HG03442 (cell line): ENCODE measurements at regions not wholly inside any gene's neighbourhood (a gene's known extent, or its start where the extent isn't known, plus 50 kb on each side); places are given as distances from the start of the nearest gene placed in this dataset.

Source experiments
- ATAC-seq: cut with Tn5 transposase; IDR thresholded peaks from one replicate; pipeline ENCODE4 v1.9.1; 2021; ENCODE audit warnings: mild to moderate bottlenecking, moderate library complexity; ENCODE audit not compliant: unreplicated experiment

- ATAC-seq, result no peak
Observed at GRCh38 chr13:34764246-34764645, 177.8 kb upstream of the NBEA start.

GRCh38 chr13:34765446-34766180 lies 176.5 kb upstream of the NBEA start:
- no peak for ATAC-seq

DNA sequence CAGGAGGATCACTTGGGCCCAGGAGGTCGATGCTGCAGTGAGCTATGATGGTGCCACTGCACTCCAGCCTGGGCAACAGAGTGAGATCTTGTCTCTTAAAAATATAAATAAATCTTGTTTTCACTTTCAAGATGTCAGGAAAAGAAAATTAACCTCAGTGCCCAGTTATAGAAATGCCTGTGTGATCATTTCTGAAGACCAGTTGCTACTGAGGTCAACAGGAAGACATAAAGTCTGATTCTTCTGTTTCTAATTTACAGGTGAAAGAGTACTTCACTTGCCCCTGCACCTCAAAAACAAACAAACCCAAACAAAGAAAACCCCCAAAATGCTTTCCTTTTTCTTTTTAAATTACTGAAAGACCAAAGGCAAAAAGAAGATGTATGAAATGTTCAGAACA lies 174.3 kb upstream of the NBEA start:
- ATAC-seq, result no peak

DNA sequence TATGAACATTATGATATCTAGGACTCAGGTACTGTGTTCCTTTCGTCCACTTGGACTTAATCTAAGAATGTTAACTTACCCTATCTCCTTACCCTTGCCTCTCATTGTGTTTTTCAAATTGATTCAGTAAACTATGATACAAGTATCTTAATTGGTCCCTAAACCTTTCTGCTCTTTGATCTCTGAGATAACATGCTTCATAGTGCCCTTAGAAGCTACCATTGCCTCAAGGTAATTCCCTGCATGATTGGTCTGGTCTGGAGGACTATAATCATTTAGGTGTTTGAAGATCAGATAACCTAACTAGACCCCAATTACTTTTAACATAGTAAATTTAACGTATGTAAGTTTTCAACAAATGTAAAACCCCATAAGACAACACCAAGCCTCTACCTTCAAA lies 169.9 kb upstream of the NBEA start:
- ATAC-seq, result no peak

DNA sequence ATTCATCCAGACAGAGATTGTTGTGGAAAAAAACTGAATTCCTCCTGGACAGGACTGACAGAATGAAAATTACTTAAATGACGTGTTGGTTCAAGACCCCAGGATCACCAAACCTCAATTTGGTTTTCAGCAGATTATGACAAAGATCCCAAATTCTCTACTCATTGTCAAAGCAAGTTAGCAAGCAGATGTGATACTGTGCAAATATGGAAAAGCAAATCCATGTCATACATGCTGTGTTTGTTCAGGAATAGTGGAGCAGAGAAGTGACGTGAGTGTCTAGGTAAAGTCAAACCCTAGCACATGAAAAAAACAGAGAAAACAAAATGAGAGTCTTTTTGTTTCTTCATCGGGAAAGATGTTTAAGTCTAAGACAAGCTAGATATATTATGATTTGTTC lies 169.2 kb upstream of the NBEA start:
- no peak for ATAC-seq

DNA sequence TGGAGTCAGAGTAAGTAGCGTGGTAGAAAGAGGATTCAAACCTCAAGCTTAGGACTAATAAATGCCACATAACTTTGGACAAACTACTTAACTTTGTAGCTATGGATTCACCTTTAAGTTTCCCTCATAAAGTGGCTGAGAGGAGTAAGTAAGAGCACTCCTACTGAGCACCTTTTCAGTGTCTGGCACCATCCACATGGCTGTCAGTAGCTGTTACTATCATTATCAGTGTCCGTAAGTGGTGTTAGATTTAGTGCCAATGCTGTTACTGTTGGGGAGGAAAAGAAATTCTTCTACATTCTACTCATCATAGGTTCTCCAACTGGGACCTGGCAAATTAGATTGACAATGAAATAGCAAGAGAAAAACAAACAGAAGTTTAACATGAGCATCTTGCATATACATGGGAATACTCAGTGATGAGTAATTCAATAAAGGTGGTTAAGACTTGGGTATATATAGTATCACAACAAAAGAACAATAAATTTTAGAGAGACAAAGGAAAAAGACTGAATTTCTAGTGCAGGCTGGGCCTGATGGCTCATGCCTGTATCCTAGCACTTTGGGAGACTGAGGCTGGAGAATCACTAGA lies 165.6 kb upstream of the NBEA start:
- ATAC-seq, result no peak

- ATAC-seq, result no peak
Observed at GRCh38 chr13:34777089-34777913, 164.8 kb upstream of the NBEA start.

- no peak for ATAC-seq
Observed at GRCh38 chr13:34777914-34778303, 164.2 kb upstream of the NBEA start.

DNA sequence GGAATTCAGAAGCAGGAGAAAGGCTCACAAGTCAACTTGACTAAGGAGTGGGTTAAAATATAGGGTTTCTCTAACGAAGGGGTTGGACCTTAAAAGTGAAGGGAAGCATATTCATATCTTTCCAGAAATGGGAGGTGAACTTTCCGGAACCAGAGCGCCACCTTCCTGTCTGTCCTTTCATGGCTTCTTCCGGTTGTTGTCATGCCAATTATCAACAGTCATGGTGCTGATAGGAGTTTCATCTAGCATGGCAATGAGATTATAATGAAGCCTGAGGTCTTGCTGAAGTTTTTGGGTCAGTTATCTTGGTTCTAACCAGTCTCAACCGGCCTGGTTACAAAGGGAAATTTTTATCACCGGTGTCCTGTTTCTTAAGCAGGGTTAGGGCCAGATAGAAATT lies 162.9 kb upstream of the NBEA start:
- no peak for ATAC-seq

- no peak for ATAC-seq
Observed at GRCh38 chr13:34793301-34793700, 148.8 kb upstream of the NBEA start.

- ATAC-seq, result no peak
Observed at GRCh38 chr13:34803756-34804155, 138.3 kb upstream of the NBEA start.

GRCh38 chr13:34805347-34805746 lies 136.7 kb upstream of the NBEA start:
- ATAC-seq, result no peak

DNA sequence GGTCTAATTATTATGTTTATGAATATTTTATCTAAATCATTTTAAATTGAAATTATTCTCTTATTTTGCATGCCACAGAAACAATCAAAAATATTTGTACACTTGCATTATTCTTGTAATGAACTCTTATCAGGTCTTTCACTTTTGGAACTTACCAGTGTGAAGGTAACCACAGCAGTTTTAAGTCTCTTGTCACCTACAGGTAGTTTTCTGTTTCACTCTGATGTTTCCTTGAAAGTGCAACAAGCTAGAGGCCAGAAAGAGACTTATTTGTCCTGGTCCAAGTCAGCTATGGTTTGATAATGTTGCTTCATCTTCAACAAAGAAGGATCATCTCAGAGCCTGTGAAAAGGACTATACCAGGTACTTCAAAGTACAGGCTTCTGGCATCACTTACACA lies 133.4 kb upstream of the NBEA start:
- no peak for ATAC-seq

GRCh38 chr13:34810996-34811395 lies 131.1 kb upstream of the NBEA start:
- no peak for ATAC-seq

- no peak for ATAC-seq
Observed at GRCh38 chr13:34815526-34815925, 126.5 kb upstream of the NBEA start.

GRCh38 chr13:34816245-34816884 lies 125.7 kb upstream of the NBEA start:
- ATAC-seq, result no peak

DNA sequence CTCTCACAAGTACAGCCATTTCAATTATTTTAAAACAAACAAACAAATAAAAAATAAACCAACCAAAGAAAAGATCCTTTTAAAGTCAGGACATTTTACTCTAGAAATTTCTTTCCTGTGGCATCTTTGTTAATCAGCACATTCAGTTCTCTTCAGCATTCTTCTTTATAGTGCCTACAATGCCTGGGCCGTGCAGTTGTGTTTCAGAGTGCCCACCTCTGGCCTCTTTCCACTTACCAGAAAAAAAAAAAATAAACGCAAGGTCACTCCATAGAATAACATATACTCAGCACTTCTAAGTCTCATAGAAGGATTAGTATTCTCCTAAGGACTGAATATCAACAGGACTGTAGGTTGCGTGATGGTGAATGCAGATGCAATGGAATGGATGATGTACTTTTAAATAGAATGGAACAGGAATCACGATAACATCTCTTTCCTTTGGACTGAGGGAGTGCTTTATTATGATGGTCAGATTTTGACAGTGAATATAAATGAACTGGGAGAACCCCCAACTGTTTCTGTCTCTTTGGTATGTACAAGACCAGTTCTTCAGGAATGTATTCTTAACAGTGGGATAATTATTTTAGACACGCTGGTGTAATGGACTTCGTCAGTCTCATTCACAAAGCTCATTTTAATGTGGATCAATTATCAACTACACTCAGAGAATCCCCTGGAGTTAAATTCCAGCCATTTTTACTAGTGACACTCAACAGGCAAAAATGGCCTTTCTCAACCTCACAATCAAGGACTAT lies 125.0 kb upstream of the NBEA start:
- no peak for ATAC-seq

DNA sequence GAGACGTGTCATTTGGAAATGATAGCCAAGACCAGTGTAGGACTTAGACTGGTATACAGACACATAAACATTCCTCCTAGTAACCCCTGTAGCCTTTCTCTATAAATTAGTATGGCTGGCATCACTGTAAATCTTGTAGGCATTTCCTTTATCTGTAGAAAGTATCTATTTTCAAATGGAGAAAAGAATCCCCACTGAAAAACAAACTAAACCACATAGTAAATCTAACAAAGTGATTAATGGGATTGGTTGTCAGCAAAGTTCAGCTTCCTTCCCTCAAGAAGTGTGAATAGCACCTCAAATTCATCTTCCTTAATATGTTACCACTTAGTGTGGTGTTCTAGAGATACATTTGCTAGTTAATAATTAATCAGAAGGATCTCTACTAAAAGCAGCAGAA lies 119.4 kb upstream of the NBEA start:
- no peak for ATAC-seq

- no peak for ATAC-seq
Observed at GRCh38 chr13:34826432-34826831, 115.6 kb upstream of the NBEA start.

DNA sequence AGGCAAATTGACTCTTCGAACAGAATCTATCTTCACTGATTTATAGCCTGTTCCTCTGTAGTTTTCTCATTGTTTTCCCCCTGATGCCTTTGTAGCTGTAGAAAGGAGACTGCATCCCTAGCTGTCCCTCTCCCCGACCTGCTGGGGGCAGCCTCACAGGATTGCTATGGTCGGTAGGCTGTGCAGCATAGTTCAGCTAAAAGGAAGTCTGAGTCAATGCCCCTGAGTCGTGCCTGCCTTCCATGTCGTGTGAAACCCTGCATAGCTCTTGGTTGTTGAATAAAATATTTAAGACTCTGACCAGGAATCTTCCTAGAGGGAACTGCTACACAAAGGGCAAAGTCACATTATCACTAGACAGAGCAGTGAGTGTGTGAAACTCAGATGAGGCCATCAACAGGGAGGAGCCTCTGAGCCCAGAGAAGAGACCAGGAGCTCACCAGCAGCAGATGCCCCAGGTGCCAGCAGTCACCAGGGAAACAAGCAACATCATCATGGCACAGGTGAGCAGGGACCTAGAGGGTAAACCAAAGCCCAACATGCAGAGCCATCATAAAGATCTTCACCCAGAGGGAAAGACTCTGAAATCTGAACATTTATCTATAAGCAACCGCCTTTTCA lies 108.4 kb upstream of the NBEA start:
- ATAC-seq, result no peak
